ENCODE measurements at regions not wholly inside any gene's neighbourhood (a gene's known extent, or its start where the extent isn't known, plus 50 kb on each side); places are given as distances from the start of the nearest gene placed in this dataset.

GRCh38 chr3:25155652-25156471 lies 272.2 kb upstream of the RARB start (continued):
- TF ChIP-seq PBX3 (IDR thresholded peaks at IDR 0.05; ENCODE audit: insufficient replicate concordance, low read depth, low read length) = no peak
- TF ChIP-seq GABPA (IDR thresholded peaks at IDR 0.05; ENCODE audit: low read depth) = no peak
- no peak for TF ChIP-seq MXI1 (IDR thresholded peaks at IDR 0.05; ENCODE audit: low read depth, low read length)
- no peak for TF ChIP-seq ETV6 (conservative IDR thresholded peaks at IDR 0.05 in 1 of 2, IDR thresholded peaks at IDR 0.05 in 1 of 2; ENCODE audit: borderline replicate concordance in 1 of 2, low read depth in 1 of 2)
- no peak for TF ChIP-seq IKZF1 (conservative IDR thresholded peaks at IDR 0.05)
- no peak for TF ChIP-seq CBFB (IDR thresholded peaks at IDR 0.05; ENCODE audit: low read depth)

- Histone ChIP-seq H3K27me3 (replicated peaks in 1 of 2; ENCODE audit: control insufficient read depth in 2 of 2, insufficient read depth in 2 of 2, low read length in 1 of 2) (no peaks in the 10 kb centered on the region), H3K27ac (ENCODE audit: control insufficient read depth, insufficient read depth) (no peak overlapping the region), H3K4me3 (no peak overlapping the region), H3K9ac (ENCODE audit: control insufficient read depth, insufficient read depth, low read length) (no peak overlapping the region), H2AFZ (ENCODE audit: control insufficient read depth, low read depth, low read length) (no peak overlapping the region), H3K4me1 (ENCODE audit: control insufficient read depth, insufficient read depth, low read length) (no peaks in the 10 kb centered on the region), H3K36me3 (ENCODE audit: control insufficient read depth in 2 of 2, insufficient read depth in 2 of 2, low read length in 1 of 2) (no peaks in the 10 kb centered on the region), H3K4me2 (ENCODE audit: control insufficient read depth, insufficient read depth) (no peak overlapping the region), H3K79me2 (ENCODE audit: control insufficient read depth, insufficient read depth, low read length) (no peaks in the 10 kb centered on the region), H4K20me1 (ENCODE audit: control insufficient read depth, insufficient read depth) (no peaks in the 10 kb centered on the region), H3K9me3 (replicated peaks; ENCODE audit: control insufficient read depth, insufficient read depth, low read length) (no peaks in the 10 kb centered on the region)
- ChIA-PET CTCF (interaction anchor here (0.7 kb wide), 1 partner anchor 773 kb away, joined by 3 read pairs; no protein-coding TSS in a partner anchor), SMC1A (ENCODE audit: uncharacterized antibody, unreplicated experiment) (no interaction called here), RAD21 (ENCODE audit: unreplicated experiment) (no interaction called here), POLR2A (no interaction called here)
- intact Hi-C loops (cut with micrococcal nuclease; ENCODE audit: unreplicated experiment) (no loop called here), in situ Hi-C loops (cut with MboI) (no loop called here)
- TF ChIP-seq RCOR1 (conservative IDR thresholded peaks at IDR 0.05; ENCODE audit: low read depth, low read length) = no peak
- TF ChIP-seq SREBF1 (IDR thresholded peaks at IDR 0.05; ENCODE audit: low read length) = no peak
- no peak for TF ChIP-seq MLLT1 (IDR thresholded peaks at IDR 0.05)
- TF ChIP-seq FOXK2 (IDR thresholded peaks at IDR 0.05) = no peak
- TF ChIP-seq HCFC1 (IDR thresholded peaks at IDR 0.05; ENCODE audit: low read length) = no peak
- TF ChIP-seq YBX1 (IDR thresholded peaks at IDR 0.05) = no peak
- no peak for TF ChIP-seq CHD2 (IDR thresholded peaks at IDR 0.05; ENCODE audit: borderline replicate concordance, low read depth, low read length)
- no peak for TF ChIP-seq IKZF1 (conservative IDR thresholded peaks at IDR 0.05)
- no TSS peak for BruUV-seq (replicated peaks)
- no peak for DNase-seq (ENCODE audit: low read depth, low spot score)
- WGBS (ENCODE audit: insufficient coverage, insufficient replicate concordance, low lambda C conversion rate, missing lambda C conversion rate) = 17% methylated on average over 5 of the region's 5 CpGs
- no peak for FAIRE-seq
- no peak for ATAC-seq
These were observed 271.4 kb upstream of the RARB start for GRCh38 chr3:25156626-25157025.

All from GM12878 (cell line).